ENCODE measurements at regions not wholly inside any gene's neighbourhood (a gene's known extent, or its start where the extent isn't known, plus 50 kb on each side); places are given as distances from the start of the nearest gene placed in this dataset.

DNA sequence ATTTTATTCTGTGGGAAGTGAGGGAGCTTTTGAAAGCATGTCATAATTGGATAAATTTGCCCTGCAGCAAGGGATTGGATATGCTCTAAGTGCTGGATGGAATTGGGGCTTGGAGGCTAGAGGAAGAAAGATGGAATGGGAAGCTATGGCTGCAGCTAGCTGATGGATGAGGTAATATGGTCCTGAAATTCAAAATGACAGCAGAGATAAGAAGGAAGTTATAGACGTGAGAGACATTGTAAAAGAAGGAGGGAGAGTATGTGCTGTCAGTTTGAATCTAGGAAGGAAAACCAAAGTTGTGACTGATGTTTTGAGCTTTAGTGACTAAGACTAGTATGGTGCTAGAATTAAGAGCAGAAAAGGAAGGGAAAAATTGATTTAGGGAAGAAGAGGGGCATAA, 299.9 kb upstream of the SPAG17 start:
- Mint-ChIP-seq H3K4me1 (peaks cover 50% of the 10 kb centered on the region), H3K4me3 (no peak overlapping the region), H3K27me3 (ENCODE audit: insufficient read depth, low read depth, poor library complexity) (no peaks in the 10 kb centered on the region), H3K36me3 (ENCODE audit: low read depth) (0 out of 3 replicates have a peak, but pooled peaks cover 4% of the 10 kb centered on the region), H3K27ac (no peak overlapping the region), H3K9me3 (peaks cover 4% of the 10 kb centered on the region; the same call in 1 of the 3 replicates)
- ATAC-seq (no peak), DNase-seq (ENCODE audit: low spot score) (no peak)
- no peaks in the 10 kb centered on the region for H3K79me2 ChIP-seq (replicated peaks; ENCODE audit: insufficient read depth)
- H3K4me2 ChIP-seq: no peak overlapping the region
- H3K27ac ChIP-seq (ENCODE audit: low read depth): no peak overlapping the region
- no peaks in the 10 kb centered on the region for H3K9me2 ChIP-seq (ENCODE audit: insufficient read depth)
- no peaks in the 10 kb centered on the region for H3K36me3 ChIP-seq (ENCODE audit: insufficient read depth)
- H3F3A ChIP-seq (replicated peaks; ENCODE audit: low read depth): no peaks in the 10 kb centered on the region
- H2AFZ ChIP-seq: no peak overlapping the region
- H3K4me3 ChIP-seq: no peak overlapping the region
- no peaks in the 10 kb centered on the region for H4K20me1 ChIP-seq (replicated peaks; ENCODE audit: insufficient read depth)
- no peaks in the 10 kb centered on the region for H3K27me3 ChIP-seq (ENCODE audit: insufficient read depth)
- peaks cover 42% of the 10 kb centered on the region for H3K4me1 ChIP-seq (ENCODE audit: insufficient read depth)
- TF ChIP-seq, protein P1, sequence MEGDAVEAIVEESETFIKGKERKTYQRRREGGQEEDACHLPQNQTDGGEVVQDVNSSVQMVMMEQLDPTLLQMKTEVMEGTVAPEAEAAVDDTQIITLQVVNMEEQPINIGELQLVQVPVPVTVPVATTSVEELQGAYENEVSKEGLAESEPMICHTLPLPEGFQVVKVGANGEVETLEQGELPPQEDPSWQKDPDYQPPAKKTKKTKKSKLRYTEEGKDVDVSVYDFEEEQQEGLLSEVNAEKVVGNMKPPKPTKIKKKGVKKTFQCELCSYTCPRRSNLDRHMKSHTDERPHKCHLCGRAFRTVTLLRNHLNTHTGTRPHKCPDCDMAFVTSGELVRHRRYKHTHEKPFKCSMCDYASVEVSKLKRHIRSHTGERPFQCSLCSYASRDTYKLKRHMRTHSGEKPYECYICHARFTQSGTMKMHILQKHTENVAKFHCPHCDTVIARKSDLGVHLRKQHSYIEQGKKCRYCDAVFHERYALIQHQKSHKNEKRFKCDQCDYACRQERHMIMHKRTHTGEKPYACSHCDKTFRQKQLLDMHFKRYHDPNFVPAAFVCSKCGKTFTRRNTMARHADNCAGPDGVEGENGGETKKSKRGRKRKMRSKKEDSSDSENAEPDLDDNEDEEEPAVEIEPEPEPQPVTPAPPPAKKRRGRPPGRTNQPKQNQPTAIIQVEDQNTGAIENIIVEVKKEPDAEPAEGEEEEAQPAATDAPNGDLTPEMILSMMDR (conservative IDR thresholded peaks at IDR 0.05; ENCODE audit: low read depth in 2 of 2): no peak
- TF ChIP-seq ZNF114 (CRISPR knock-in tag; IDR thresholded peaks at IDR 0.05): no peak
- no peak for TF ChIP-seq NANOG (IDR thresholded peaks at IDR 0.05; ENCODE audit: borderline replicate concordance)
- TF ChIP-seq, protein P2, sequence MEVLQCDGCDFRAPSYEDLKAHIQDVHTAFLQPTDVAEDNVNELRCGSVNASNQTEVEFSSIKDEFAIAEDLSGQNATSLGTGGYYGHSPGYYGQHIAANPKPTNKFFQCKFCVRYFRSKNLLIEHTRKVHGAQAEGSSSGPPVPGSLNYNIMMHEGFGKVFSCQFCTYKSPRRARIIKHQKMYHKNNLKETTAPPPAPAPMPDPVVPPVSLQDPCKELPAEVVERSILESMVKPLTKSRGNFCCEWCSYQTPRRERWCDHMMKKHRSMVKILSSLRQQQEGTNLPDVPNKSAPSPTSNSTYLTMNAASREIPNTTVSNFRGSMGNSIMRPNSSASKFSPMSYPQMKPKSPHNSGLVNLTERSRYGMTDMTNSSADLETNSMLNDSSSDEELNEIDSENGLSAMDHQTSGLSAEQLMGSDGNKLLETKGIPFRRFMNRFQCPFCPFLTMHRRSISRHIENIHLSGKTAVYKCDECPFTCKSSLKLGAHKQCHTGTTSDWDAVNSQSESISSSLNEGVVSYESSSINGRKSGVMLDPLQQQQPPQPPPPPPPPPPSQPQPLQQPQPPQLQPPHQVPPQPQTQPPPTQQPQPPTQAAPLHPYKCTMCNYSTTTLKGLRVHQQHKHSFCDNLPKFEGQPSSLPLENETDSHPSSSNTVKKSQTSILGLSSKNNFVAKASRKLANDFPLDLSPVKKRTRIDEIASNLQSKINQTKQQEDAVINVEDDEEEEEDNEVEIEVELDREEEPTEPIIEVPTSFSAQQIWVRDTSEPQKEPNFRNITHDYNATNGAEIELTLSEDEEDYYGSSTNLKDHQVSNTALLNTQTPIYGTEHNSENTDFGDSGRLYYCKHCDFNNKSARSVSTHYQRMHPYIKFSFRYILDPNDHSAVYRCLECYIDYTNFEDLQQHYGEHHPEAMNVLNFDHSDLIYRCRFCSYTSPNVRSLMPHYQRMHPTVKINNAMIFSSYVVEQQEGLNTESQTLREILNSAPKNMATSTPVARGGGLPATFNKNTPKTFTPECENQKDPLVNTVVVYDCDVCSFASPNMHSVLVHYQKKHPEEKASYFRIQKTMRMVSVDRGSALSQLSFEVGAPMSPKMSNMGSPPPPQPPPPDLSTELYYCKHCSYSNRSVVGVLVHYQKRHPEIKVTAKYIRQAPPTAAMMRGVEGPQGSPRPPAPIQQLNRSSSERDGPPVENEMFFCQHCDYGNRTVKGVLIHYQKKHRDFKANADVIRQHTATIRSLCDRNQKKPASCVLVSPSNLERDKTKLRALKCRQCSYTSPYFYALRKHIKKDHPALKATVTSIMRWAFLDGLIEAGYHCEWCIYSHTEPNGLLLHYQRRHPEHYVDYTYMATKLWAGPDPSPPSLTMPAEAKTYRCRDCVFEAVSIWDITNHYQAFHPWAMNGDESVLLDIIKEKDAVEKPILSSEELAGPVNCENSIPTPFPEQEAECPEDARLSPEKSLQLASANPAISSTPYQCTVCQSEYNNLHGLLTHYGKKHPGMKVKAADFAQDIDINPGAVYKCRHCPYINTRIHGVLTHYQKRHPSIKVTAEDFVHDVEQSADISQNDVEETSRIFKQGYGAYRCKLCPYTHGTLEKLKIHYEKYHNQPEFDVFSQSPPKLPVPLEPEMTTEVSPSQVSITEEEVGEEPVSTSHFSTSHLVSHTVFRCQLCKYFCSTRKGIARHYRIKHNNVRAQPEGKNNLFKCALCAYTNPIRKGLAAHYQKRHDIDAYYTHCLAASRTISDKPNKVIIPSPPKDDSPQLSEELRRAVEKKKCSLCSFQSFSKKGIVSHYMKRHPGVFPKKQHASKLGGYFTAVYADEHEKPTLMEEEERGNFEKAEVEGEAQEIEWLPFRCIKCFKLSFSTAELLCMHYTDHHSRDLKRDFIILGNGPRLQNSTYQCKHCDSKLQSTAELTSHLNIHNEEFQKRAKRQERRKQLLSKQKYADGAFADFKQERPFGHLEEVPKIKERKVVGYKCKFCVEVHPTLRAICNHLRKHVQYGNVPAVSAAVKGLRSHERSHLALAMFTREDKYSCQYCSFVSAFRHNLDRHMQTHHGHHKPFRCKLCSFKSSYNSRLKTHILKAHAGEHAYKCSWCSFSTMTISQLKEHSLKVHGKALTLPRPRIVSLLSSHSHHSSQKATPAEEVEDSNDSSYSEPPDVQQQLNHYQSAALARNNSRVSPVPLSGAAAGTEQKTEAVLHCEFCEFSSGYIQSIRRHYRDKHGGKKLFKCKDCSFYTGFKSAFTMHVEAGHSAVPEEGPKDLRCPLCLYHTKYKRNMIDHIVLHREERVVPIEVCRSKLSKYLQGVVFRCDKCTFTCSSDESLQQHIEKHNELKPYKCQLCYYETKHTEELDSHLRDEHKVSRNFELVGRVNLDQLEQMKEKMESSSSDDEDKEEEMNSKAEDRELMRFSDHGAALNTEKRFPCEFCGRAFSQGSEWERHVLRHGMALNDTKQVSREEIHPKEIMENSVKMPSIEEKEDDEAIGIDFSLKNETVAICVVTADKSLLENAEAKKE (CRISPR knock-in tag; IDR thresholded peaks at IDR 0.05): no peak
- TF ChIP-seq, protein P3, sequence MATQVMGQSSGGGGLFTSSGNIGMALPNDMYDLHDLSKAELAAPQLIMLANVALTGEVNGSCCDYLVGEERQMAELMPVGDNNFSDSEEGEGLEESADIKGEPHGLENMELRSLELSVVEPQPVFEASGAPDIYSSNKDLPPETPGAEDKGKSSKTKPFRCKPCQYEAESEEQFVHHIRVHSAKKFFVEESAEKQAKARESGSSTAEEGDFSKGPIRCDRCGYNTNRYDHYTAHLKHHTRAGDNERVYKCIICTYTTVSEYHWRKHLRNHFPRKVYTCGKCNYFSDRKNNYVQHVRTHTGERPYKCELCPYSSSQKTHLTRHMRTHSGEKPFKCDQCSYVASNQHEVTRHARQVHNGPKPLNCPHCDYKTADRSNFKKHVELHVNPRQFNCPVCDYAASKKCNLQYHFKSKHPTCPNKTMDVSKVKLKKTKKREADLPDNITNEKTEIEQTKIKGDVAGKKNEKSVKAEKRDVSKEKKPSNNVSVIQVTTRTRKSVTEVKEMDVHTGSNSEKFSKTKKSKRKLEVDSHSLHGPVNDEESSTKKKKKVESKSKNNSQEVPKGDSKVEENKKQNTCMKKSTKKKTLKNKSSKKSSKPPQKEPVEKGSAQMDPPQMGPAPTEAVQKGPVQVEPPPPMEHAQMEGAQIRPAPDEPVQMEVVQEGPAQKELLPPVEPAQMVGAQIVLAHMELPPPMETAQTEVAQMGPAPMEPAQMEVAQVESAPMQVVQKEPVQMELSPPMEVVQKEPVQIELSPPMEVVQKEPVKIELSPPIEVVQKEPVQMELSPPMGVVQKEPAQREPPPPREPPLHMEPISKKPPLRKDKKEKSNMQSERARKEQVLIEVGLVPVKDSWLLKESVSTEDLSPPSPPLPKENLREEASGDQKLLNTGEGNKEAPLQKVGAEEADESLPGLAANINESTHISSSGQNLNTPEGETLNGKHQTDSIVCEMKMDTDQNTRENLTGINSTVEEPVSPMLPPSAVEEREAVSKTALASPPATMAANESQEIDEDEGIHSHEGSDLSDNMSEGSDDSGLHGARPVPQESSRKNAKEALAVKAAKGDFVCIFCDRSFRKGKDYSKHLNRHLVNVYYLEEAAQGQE (IDR thresholded peaks at IDR 0.05; ENCODE audit: unreplicated experiment): no peak
- TF ChIP-seq ZNF331 (CRISPR knock-in tag; IDR thresholded peaks at IDR 0.05; ENCODE audit: low read depth): no peak
- TF ChIP-seq, protein P4, sequence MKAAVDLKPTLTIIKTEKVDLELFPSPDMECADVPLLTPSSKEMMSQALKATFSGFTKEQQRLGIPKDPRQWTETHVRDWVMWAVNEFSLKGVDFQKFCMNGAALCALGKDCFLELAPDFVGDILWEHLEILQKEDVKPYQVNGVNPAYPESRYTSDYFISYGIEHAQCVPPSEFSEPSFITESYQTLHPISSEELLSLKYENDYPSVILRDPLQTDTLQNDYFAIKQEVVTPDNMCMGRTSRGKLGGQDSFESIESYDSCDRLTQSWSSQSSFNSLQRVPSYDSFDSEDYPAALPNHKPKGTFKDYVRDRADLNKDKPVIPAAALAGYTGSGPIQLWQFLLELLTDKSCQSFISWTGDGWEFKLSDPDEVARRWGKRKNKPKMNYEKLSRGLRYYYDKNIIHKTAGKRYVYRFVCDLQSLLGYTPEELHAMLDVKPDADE (IDR thresholded peaks at IDR 0.05): no peak
- no peak for TF ChIP-seq STAT1 (IDR thresholded peaks at IDR 0.05; ENCODE audit: unreplicated experiment)
- no peak for TF ChIP-seq JUNB (IDR thresholded peaks at IDR 0.05; ENCODE audit: unreplicated experiment)
- TF ChIP-seq CREB1 (CRISPR knock-in tag; IDR thresholded peaks at IDR 0.05; ENCODE audit: low read depth): no peak
- no peak for TF ChIP-seq EZH2 (IDR thresholded peaks at IDR 0.05; ENCODE audit: low read depth, unreplicated experiment)
- no peak for TF ChIP-seq POLR2AphosphoS5 (IDR thresholded peaks at IDR 0.05; ENCODE audit: low read depth)
- TF ChIP-seq EZH2phosphoT487 (IDR thresholded peaks at IDR 0.05; ENCODE audit: unreplicated experiment): no peak
